ENCODE measurements at regions not wholly inside any gene's neighbourhood (a gene's known extent, or its start where the extent isn't known, plus 50 kb on each side); places are given as distances from the start of the nearest gene placed in this dataset.
"Not testable (repeated sequence)": the region's sequence is repeated elsewhere in the genome, so short reads cannot be mapped to it uniquely, and the experiment has no call there.

DNA sequence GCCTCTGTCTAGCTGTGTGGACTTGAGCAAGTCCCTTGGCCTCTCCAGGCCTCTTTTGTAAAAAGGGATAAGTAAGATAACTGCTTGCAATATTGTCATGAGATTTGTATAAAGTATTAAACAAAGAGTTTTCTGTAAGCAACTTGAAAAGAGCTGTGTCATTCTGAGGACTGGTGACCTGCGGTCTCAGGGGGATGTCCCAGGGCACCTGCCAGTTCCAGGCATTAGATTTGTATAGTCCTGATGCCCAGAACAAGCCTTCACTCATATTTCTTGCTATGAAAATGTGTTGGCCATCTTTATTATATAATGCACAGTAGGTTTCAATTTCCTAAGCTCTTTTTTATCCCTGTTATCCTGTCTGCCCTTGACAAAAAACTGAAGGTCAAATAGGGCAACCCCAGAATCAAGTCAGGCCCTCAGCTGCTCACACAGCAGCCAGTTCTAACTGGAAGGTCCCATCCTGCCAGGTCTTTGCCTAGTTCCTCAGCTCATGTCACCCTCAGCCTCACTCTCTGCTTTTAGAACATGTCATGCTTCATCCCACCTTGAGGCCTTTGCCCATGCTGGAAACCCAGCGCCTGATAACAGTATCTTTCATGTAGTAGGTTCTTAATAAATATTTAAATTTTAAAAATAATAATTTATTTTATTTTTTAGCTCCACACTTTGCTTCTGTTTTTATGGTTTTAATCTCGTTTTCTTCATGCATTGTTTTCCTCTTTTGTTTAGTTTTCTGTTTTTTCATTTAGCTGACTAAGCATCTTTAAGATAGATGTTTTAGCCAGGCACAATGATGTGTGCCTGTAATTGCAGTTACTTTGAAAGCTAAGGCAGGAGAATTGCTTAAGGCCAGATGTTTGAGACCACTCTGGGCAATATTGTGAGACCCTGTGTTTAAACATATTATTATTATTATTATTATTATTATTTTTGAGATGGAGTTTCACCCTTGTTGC is 87.5 kb upstream of the ZNF92 start:
- Histone ChIP-seq H3K4me1 (ENCODE audit: control insufficient read depth, insufficient read depth, low read length) (no peaks in the 10 kb centered on the region), H3K36me3 (ENCODE audit: control insufficient read depth, insufficient read depth, low read length) (no peaks in the 10 kb centered on the region), H3K9me3 (replicated peaks; ENCODE audit: control insufficient read depth, low read depth, low read length) (no peaks in the 10 kb centered on the region), H3K27me3 (ENCODE audit: control insufficient read depth, insufficient read depth, low read length) (no peaks in the 10 kb centered on the region), H3K27ac (ENCODE audit: low read length) (no peak overlapping the region), H3K4me3 (ENCODE audit: low read length) (no peak overlapping the region)
- no CpG with 5 or more reads among the region's 3 CpGs for WGBS (ENCODE audit: insufficient coverage)
- DNase-seq, result no peak

DNA sequence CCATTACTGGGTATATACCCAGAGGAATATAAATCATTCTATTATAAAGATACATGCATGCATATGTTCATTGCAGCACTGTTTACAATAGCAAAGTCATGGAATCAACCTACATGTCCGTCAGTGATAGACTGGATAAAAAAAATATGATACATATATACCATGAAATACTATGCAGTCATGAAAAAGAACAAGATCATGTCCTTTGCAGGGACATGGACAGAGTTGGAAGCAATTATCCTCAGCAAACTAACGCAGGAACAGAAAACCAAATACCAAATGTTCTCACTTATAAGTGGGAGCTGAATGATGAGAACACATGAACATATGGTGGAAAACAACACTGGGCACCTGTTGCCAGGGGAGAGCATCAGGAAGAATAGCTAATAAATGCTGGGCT is 88.4 kb upstream of the ZNF92 start:
- not testable (repeated sequence) for H3K27ac ChIP-seq (ENCODE audit: low read length); DNase-seq; H3K36me3 ChIP-seq (ENCODE audit: control insufficient read depth, insufficient read depth, low read length); H3K27me3 ChIP-seq (ENCODE audit: control insufficient read depth, insufficient read depth, low read length); H3K4me3 ChIP-seq (ENCODE audit: low read length); H3K4me1 ChIP-seq (ENCODE audit: control insufficient read depth, insufficient read depth, low read length); H3K9me3 ChIP-seq (replicated peaks; ENCODE audit: control insufficient read depth, low read depth, low read length)
- WGBS (ENCODE audit: insufficient coverage), result no CpG with 5 or more reads among the region's 2 CpGs

DNA sequence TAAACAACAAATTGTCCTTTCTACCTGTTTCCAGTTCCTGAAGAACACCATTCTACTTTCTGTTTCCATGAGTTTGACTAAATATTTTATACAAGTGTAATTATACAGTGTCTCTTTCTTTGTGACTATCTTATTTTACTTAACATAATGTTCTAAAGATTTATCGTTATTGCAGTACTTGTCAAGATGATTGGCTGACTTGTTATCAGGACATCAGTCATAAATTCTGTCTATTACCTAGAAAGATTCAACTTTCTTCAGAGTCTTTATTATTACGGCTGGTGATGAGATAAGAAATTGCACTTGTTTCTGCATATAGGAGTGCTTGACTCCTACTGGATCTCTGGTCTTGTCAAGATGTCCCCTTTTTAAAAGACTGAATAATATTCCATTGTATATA is 93.9 kb upstream of the ZNF92 start:
- no peaks in the 10 kb centered on the region for H3K36me3 ChIP-seq (ENCODE audit: control insufficient read depth, insufficient read depth, low read length)
- H3K27me3 ChIP-seq (ENCODE audit: control insufficient read depth, insufficient read depth, low read length), result no peaks in the 10 kb centered on the region
- peaks cover 5% of the 10 kb centered on the region for H3K9me3 ChIP-seq (replicated peaks; ENCODE audit: control insufficient read depth, low read depth, low read length)
- no peaks in the 10 kb centered on the region for H3K4me1 ChIP-seq (ENCODE audit: control insufficient read depth, insufficient read depth, low read length)
- no peak overlapping the region for H3K4me3 ChIP-seq (ENCODE audit: low read length)
- DNase-seq, result no peak
- WGBS (ENCODE audit: insufficient coverage), result no CpG with 5 or more reads among the region's 2 CpGs
- no peak overlapping the region for H3K27ac ChIP-seq (ENCODE audit: low read length)

DNA sequence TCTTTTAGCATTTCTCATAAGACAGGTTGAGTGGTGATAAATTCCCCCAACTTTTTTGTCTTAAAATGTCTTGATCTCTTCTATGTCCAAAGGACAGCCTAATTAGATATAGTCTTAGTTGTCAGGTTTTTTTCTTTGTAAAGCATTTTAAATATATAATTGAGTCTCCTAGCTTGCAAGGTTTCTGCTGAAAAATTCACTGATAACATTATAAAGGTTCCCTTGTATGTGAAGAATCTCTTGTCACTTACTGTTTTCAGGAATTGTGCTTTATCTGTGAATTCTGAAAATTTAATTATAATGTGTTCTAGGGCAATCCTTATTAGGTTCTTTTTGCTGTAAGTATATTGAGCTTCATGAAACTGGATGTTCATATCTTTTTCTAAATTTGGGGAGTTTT is 96.8 kb upstream of the ZNF92 start:
- DNase-seq, result no peak
- Histone ChIP-seq H3K36me3 (ENCODE audit: control insufficient read depth, insufficient read depth, low read length) (no peaks in the 10 kb centered on the region), H3K27me3 (ENCODE audit: control insufficient read depth, insufficient read depth, low read length) (no peaks in the 10 kb centered on the region), H3K4me1 (ENCODE audit: control insufficient read depth, insufficient read depth, low read length) (no peaks in the 10 kb centered on the region), H3K9me3 (replicated peaks; ENCODE audit: control insufficient read depth, low read depth, low read length) (peaks cover 5% of the 10 kb centered on the region), H3K4me3 (ENCODE audit: low read length) (no peak overlapping the region), H3K27ac (ENCODE audit: low read length) (no peak overlapping the region)

DNA sequence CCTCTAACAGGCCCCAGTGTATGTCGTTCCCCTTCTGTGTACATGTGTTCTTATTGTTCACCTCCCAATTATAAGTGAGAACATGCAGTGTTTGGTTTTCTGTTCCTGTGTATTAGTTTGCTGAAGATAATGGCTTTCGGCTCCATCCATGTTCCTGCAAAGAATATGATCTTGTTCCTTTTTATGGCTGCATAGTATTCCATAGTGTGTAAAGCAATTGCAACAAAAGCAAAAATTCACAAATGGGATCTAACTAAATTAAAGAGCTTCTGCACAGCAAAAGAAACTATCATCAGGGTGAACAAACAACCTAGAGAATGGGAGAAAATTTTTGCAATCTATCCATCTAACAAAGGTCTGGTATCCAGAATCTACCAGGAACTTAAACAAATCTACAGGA is 102.2 kb upstream of the ZNF92 start:
- not testable (repeated sequence) for H3K36me3 ChIP-seq (ENCODE audit: control insufficient read depth, insufficient read depth, low read length); H3K4me3 ChIP-seq (ENCODE audit: low read length); H3K9me3 ChIP-seq (replicated peaks; ENCODE audit: control insufficient read depth, low read depth, low read length); DNase-seq; H3K27ac ChIP-seq (ENCODE audit: low read length); H3K4me1 ChIP-seq (ENCODE audit: control insufficient read depth, insufficient read depth, low read length)
- peaks cover 10% of the 10 kb centered on the region for H3K27me3 ChIP-seq (ENCODE audit: control insufficient read depth, insufficient read depth, low read length)
- no CpG with 5 or more reads among the region's 2 CpGs for WGBS (ENCODE audit: insufficient coverage)

DNA sequence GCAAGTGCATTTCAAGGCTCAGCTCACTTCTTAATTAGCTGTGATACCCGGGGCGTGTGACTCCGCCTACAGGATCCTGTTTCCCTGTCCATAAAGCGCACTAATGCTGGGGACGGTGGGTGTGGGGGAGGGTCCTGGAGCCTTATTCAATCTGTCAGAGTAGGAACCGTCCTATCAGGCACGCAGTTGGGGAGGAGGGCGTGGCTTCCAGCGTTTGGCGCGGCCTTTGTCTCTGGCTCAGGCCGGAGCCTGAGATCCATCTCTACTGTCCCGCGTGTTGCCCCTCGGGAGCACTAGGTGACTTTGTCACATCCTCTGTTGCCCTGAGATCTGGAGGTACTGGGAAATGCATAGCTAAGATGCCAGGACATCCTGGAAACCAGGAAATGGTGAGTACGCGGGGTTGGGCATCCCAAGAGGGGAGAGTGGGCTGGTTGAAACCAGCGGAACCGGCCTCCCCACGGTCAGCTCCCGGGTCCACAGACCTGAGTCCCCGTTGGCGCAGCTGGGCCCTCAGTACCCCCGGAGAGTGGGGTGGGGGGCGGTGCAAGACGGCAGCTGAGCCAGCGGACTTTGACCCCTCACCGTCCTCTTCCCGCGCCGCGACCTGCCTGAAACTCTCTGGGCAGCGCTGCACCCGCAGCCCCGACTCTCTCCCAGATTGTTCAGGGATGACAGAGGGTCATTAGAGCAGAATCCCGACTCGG is 104.4 kb upstream of the ZNF92 start:
- H3K4me3 ChIP-seq (ENCODE audit: low read length), result peak overlapping the region; percentile 40
- no peak overlapping the region for H3K27ac ChIP-seq (ENCODE audit: low read length)
- H3K9me3 ChIP-seq (replicated peaks; ENCODE audit: control insufficient read depth, low read depth, low read length), result no peaks in the 10 kb centered on the region
- WGBS (ENCODE audit: insufficient coverage), result 1% methylated on average over 25 of the region's 37 CpGs
- no peaks in the 10 kb centered on the region for H3K36me3 ChIP-seq (ENCODE audit: control insufficient read depth, insufficient read depth, low read length)
- peak; percentile 82 for DNase-seq
- H3K4me1 ChIP-seq (ENCODE audit: control insufficient read depth, insufficient read depth, low read length), result peaks cover 9% of the 10 kb centered on the region
- H3K27me3 ChIP-seq (ENCODE audit: control insufficient read depth, insufficient read depth, low read length), result peaks cover 10% of the 10 kb centered on the region

DNA sequence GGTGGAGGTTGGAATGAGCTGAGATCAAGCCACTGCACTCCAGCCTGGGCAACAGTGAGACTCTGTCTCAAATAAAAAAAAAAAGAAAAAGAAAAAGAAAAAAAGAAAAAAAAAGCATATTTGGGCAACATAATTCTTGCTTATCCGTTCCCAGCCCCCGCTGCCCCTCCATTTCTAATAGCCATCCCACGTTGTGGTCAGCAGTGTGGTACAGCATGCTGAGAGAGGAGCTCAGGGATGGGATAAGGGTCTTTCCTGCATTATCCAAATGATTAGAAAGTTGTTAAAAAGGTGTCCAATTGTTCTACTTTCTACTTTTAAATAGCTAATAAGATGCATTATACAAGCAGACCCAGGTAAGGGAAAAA is 104.9 kb upstream of the ZNF92 start:
- peaks cover 9% of the 10 kb centered on the region for H3K4me1 ChIP-seq (ENCODE audit: control insufficient read depth, insufficient read depth, low read length)
- no peaks in the 10 kb centered on the region for H3K36me3 ChIP-seq (ENCODE audit: control insufficient read depth, insufficient read depth, low read length)
- no CpG with 5 or more reads among the region's 3 CpGs for WGBS (ENCODE audit: insufficient coverage)
- DNase-seq, result no peak
- H3K4me3 ChIP-seq (ENCODE audit: low read length), result no peak overlapping the region
- H3K9me3 ChIP-seq (replicated peaks; ENCODE audit: control insufficient read depth, low read depth, low read length), result no peaks in the 10 kb centered on the region
- H3K27ac ChIP-seq (ENCODE audit: low read length), result no peak overlapping the region
- H3K27me3 ChIP-seq (ENCODE audit: control insufficient read depth, insufficient read depth, low read length), result peaks cover 10% of the 10 kb centered on the region

DNA sequence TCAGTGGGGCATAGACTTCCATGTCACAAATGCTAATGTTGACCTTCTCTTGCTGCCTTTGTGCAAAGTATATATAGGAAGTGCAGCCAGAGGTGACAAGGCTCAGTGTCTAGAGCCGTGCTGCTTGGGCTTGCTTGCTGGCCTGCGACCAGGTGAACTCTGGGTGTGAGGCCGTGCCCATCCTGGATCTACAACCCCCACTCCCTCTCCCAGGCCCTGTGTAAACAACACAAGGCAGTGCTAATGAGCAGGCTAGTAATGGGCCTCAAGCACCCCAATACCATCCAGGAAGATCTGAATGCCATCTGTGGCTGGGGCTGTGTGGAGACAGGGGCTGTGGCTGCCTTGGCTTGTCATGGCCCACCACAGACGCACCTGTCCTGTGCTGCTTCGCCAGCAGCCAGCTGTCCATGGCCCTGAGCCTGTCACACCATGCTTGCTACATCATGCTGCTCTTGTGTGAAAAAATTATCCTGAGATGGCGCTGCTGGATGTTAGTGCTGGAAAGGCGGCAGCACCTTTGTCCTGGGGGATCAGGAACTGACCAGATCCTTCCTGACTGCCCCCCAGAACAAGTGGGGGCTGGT is 107.6 kb upstream of the ZNF92 start:
- Histone ChIP-seq H3K36me3 (ENCODE audit: control insufficient read depth, insufficient read depth, low read length) (no peaks in the 10 kb centered on the region), H3K9me3 (replicated peaks; ENCODE audit: control insufficient read depth, low read depth, low read length) (no peaks in the 10 kb centered on the region), H3K27me3 (ENCODE audit: control insufficient read depth, insufficient read depth, low read length) (peaks cover 10% of the 10 kb centered on the region), H3K4me1 (ENCODE audit: control insufficient read depth, insufficient read depth, low read length) (peaks cover 9% of the 10 kb centered on the region), H3K27ac (ENCODE audit: low read length) (no peak overlapping the region), H3K4me3 (ENCODE audit: low read length) (no peak overlapping the region)
- 60% methylated on average over 5 of the region's 7 CpGs for WGBS (ENCODE audit: insufficient coverage)
- DNase-seq, result no peak

DNA sequence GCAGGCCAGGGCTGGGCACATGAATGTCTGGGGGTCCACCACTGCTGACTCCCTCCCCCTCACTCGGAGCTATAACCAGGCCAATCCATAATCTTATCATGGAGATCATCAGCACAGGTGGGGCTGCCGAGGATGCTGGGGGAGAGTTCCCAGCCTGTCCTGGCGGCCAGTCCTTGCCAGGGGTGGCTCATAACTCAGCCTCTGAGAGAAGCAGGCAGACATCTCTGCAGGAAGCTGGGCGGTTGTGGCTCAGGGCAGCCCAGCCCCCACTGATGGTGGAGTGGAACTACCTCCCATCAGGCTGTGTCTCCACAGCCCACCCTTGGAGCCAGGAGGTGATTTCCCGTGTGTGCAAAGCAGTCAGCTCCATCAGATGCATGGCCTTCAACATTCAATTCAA is 109.4 kb upstream of the ZNF92 start:
- WGBS (ENCODE audit: insufficient coverage), result 75% methylated on average over 4 of the region's 5 CpGs
- H3K9me3 ChIP-seq (replicated peaks; ENCODE audit: control insufficient read depth, low read depth, low read length), result no peaks in the 10 kb centered on the region

DNA sequence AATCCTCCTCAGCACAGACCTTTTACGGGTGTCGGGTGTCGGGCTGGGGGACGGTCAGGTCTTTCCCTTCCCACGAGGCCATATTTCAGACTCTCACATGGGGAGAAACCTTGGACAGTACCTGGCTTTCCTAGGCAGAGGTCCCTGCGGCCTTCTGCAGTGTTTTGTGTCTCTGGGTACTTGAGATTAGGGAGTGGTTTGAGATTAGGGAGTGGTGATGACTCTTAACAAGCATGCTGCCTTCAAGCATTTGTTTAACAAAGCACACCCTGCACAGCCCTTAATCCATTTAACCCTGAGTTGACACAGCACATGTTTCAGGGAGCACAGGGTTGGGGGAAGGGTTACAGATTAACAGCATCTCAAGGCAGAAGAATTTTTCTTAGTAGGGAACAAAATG is 113.0 kb upstream of the ZNF92 start:
- H3K4me3 ChIP-seq (ENCODE audit: low read length); H3K9me3 ChIP-seq (replicated peaks; ENCODE audit: control insufficient read depth, low read depth, low read length); H3K36me3 ChIP-seq (ENCODE audit: control insufficient read depth, insufficient read depth, low read length); DNase-seq; H3K27me3 ChIP-seq (ENCODE audit: control insufficient read depth, insufficient read depth, low read length); H3K27ac ChIP-seq (ENCODE audit: low read length); H3K4me1 ChIP-seq (ENCODE audit: control insufficient read depth, insufficient read depth, low read length): not testable (repeated sequence)
- no CpG with 5 or more reads among the region's 6 CpGs for WGBS (ENCODE audit: insufficient coverage)

More for the DNA sequence above, 109.4 kb upstream of the ZNF92 start:
- H3K4me1 ChIP-seq (ENCODE audit: control insufficient read depth, insufficient read depth, low read length), result peaks cover 2% of the 10 kb centered on the region
- DNase-seq, result no peak
- H3K36me3 ChIP-seq (ENCODE audit: control insufficient read depth, insufficient read depth, low read length), result no peaks in the 10 kb centered on the region
- no peak overlapping the region for H3K27ac ChIP-seq (ENCODE audit: low read length)
- peaks cover 3% of the 10 kb centered on the region for H3K27me3 ChIP-seq (ENCODE audit: control insufficient read depth, insufficient read depth, low read length)
- H3K4me3 ChIP-seq (ENCODE audit: low read length), result no peak overlapping the region
